ENCODE measurements at regions not wholly inside any gene's neighbourhood (a gene's known extent, or its start where the extent isn't known, plus 50 kb on each side); places are given as distances from the start of the nearest gene placed in this dataset.

- no peak for TF ChIP-seq REST (IDR thresholded peaks at IDR 0.05; ENCODE audit: low read depth)
- TF ChIP-seq YY1 (IDR thresholded peaks at IDR 0.05; ENCODE audit: low read depth) = no peak
- TF ChIP-seq NFIC (IDR thresholded peaks at IDR 0.05) = no peak
Measured at GRCh38 chr5:34582371-34582770, 73.8 kb upstream of the RAI14 start.

GRCh38 chr5:34583167-34583566 is 73.0 kb upstream of the RAI14 start:
- TF ChIP-seq MAX (IDR thresholded peaks at IDR 0.05) = no peak
- no peak for TF ChIP-seq CEBPB (IDR thresholded peaks at IDR 0.05)
- no peak for TF ChIP-seq EGR1 (IDR thresholded peaks at IDR 0.05)
- no peak for TF ChIP-seq TAF1 (IDR thresholded peaks at IDR 0.05; ENCODE audit: low read depth)
- TF ChIP-seq USF1 (IDR thresholded peaks at IDR 0.05) = no peak
- TF ChIP-seq TEAD4 (IDR thresholded peaks at IDR 0.05) = no peak
- TF ChIP-seq FOXM1 (IDR thresholded peaks at IDR 0.05; ENCODE audit: borderline replicate concordance, low read depth) = no peak
- TF ChIP-seq CREB1 (IDR thresholded peaks at IDR 0.05; ENCODE audit: low read depth) = no peak
- no peak for TF ChIP-seq REST (IDR thresholded peaks at IDR 0.05; ENCODE audit: low read depth)
- TF ChIP-seq EP300 (IDR thresholded peaks at IDR 0.05; ENCODE audit: borderline replicate concordance) = no peak
- TF ChIP-seq TCF12 (IDR thresholded peaks at IDR 0.05; ENCODE audit: low read depth) = no peak
- TF ChIP-seq ZBTB7A (IDR thresholded peaks at IDR 0.05; ENCODE audit: low read depth) = no peak
- TF ChIP-seq YY1 (IDR thresholded peaks at IDR 0.05; ENCODE audit: low read depth) = no peak
- TF ChIP-seq RAD21 (IDR thresholded peaks at IDR 0.05; ENCODE audit: low read depth) = no peak
- TF ChIP-seq NFIC (IDR thresholded peaks at IDR 0.05) = no peak

GRCh38 chr5:34584165-34584564 is 72.0 kb upstream of the RAI14 start:
- TF ChIP-seq ZBTB7A (IDR thresholded peaks at IDR 0.05; ENCODE audit: low read depth) (no peak), USF1 (IDR thresholded peaks at IDR 0.05) (no peak), CREB1 (IDR thresholded peaks at IDR 0.05; ENCODE audit: low read depth) (no peak), TEAD4 (IDR thresholded peaks at IDR 0.05) (no peak), EP300 (IDR thresholded peaks at IDR 0.05; ENCODE audit: borderline replicate concordance) (no peak), YY1 (IDR thresholded peaks at IDR 0.05; ENCODE audit: low read depth) (no peak), TAF1 (IDR thresholded peaks at IDR 0.05; ENCODE audit: low read depth) (no peak), TCF12 (IDR thresholded peaks at IDR 0.05; ENCODE audit: low read depth) (no peak), MAX (IDR thresholded peaks at IDR 0.05) (no peak), REST (IDR thresholded peaks at IDR 0.05; ENCODE audit: low read depth) (no peak), FOXM1 (IDR thresholded peaks at IDR 0.05; ENCODE audit: borderline replicate concordance, low read depth) (no peak), CEBPB (IDR thresholded peaks at IDR 0.05) (no peak), RAD21 (IDR thresholded peaks at IDR 0.05; ENCODE audit: low read depth) (no peak), NFIC (IDR thresholded peaks at IDR 0.05) (no peak), EGR1 (IDR thresholded peaks at IDR 0.05) (no peak)

GRCh38 chr5:34585601-34586104 is 70.5 kb upstream of the RAI14 start:
- TF ChIP-seq REST (IDR thresholded peaks at IDR 0.05; ENCODE audit: low read depth) (no peak), CREB1 (IDR thresholded peaks at IDR 0.05; ENCODE audit: low read depth) (no peak), TCF12 (IDR thresholded peaks at IDR 0.05; ENCODE audit: low read depth) (peak; percentile 94), NFIC (IDR thresholded peaks at IDR 0.05) (peak; percentile 71), EGR1 (IDR thresholded peaks at IDR 0.05) (no peak), MAX (IDR thresholded peaks at IDR 0.05) (peak; percentile 34; the same call in 1 of the 2 replicates), RAD21 (IDR thresholded peaks at IDR 0.05; ENCODE audit: low read depth) (no peak), TEAD4 (IDR thresholded peaks at IDR 0.05) (peak; percentile 45), CEBPB (IDR thresholded peaks at IDR 0.05) (no peak), FOXM1 (IDR thresholded peaks at IDR 0.05; ENCODE audit: borderline replicate concordance, low read depth) (peak; percentile 83), USF1 (IDR thresholded peaks at IDR 0.05) (no peak), YY1 (IDR thresholded peaks at IDR 0.05; ENCODE audit: low read depth) (no peak), EP300 (IDR thresholded peaks at IDR 0.05; ENCODE audit: borderline replicate concordance) (peak; percentile 94), ZBTB7A (IDR thresholded peaks at IDR 0.05; ENCODE audit: low read depth) (no peak), TAF1 (IDR thresholded peaks at IDR 0.05; ENCODE audit: low read depth) (no peak)
